SK-MEL-5 (cell line): ENCODE measurements at regions not wholly inside any gene's neighbourhood (a gene's known extent, or its start where the extent isn't known, plus 50 kb on each side); places are given as distances from the start of the nearest gene placed in this dataset.
A peak's percentile ranks its signal among the peaks of the same experiment; 100 is the strongest.
"Not testable (repeated sequence)": the region's sequence is repeated elsewhere in the genome, so short reads cannot be mapped to it uniquely, and the experiment has no call there.

ENCODE experiments used
- DNase-seq: peaks from one replicate; pipeline ENCODE4 v3.0.0-alpha.2; 2016; ENCODE audit warnings: low read depth, low spot score
- in situ Hi-C: cut with HindIII; loops from 2 replicates; pipeline ENCODE4 v1.10.0; 2016; ENCODE audit warnings: low sequenced_read_pairs, high pct_unique_total_duplicates, low pct_unique_long_range_greater_than_20kb

DNA sequence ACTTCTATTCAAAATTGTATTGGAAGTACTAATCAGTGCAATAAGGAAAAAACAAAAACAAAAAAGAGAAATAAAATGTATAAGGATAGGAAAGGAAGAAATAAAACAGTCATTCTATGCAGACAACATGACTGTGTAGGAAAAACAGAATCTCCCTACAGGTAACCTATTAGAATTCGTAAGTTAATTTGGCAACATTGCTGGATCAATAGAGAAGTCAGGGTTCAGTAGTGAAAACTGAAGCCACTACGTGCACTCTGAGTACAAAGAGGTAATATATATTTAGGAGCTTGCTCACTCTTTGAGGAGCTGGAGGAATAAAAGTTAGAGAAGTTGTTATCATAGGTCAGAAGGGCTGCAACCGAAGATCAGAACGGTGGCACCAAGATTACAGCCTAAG lies 84.0 kb upstream of the BMAL1 start:
- in situ Hi-C loops = no loop called here
- DNase-seq = no peak

DNA sequence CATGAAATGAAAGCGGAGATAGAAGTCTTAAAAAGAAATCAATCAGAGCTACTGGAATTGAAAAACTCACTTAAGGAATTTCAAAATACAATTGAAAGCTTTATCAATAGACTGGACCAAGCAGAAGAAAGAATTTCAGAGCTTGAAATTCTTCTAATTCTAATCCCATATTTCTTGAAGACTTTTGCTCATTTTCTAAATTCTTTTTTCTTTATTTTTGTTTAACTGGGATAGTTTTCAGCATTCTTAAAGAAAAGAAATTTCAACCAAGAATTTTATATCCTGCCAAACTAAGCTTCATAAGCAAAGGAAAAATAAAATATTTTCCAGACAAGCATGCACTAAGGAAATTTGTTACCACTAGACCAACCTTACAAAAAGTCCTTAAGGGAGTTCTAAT lies 80.2 kb upstream of the BMAL1 start:
- in situ Hi-C loops, DNase-seq: not testable (repeated sequence)

DNA sequence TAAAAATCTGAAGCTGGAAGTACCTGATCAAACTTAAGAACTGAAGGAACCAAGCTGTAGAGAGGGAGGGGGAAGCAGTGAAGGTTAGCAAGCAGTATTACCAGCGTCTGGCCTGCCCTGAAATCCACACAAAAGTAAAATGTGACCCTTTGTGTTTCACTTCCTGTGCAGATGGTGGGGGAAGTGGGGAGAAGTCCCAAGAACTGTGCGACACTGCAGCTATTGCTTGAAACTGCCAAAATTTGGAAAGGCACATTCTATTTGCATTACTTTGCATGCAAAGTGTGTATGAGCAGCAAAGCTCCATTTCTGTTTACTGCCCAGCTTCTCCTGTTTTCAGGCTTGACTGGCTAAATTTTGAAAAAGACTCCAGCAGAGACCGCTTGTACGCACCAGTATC lies 72.1 kb upstream of the BMAL1 start:
- in situ Hi-C loops = no loop called here
- no peak for DNase-seq

DNA sequence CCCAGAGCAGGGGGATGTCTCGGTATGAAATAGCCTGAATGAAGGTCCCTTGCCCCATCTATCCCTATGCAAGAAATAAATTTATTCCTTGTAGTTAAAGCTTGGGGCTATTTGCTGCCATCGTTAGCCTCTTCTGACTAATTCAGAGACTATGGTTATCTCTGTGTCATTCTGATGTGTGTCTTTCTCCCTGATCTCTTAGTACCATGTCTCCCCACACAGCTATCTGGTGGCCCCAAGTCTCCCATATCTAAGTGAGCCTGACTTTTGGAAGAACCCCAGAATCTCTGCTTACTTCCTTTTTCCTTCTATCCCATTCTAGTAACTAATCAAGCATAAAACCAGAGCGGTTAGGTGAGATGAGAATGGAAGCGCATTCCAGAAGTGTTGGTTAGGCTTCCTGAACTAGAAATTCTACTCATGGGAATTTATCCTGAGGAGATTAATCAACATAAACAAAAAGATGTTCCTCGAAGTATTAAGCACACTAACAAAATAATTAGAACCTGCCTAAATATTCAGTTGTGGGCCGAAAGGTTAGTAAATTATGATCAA lies 71.4 kb upstream of the BMAL1 start:
- no peak for DNase-seq
- in situ Hi-C loops = no loop called here

DNA sequence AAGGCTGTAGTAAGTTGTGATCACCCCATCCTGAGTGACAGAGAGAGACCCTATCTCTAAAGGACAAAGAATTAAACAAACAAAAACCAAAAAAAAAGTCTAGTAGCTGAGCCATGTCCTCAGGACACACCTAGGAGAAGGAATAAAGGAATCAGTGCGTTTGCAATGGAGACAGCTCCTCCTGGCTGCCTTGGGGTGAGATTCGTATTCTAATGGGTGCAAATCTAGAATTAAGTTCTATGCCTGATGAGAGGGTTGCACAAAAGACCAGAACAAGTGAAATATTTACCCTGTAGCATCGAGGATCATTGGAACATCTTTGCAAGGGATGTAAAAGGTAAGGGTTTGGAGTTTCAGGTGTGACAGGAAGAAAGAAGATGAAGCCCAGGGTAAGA lies 70.3 kb upstream of the BMAL1 start:
- in situ Hi-C loops = no loop called here
- DNase-seq = no peak

DNA sequence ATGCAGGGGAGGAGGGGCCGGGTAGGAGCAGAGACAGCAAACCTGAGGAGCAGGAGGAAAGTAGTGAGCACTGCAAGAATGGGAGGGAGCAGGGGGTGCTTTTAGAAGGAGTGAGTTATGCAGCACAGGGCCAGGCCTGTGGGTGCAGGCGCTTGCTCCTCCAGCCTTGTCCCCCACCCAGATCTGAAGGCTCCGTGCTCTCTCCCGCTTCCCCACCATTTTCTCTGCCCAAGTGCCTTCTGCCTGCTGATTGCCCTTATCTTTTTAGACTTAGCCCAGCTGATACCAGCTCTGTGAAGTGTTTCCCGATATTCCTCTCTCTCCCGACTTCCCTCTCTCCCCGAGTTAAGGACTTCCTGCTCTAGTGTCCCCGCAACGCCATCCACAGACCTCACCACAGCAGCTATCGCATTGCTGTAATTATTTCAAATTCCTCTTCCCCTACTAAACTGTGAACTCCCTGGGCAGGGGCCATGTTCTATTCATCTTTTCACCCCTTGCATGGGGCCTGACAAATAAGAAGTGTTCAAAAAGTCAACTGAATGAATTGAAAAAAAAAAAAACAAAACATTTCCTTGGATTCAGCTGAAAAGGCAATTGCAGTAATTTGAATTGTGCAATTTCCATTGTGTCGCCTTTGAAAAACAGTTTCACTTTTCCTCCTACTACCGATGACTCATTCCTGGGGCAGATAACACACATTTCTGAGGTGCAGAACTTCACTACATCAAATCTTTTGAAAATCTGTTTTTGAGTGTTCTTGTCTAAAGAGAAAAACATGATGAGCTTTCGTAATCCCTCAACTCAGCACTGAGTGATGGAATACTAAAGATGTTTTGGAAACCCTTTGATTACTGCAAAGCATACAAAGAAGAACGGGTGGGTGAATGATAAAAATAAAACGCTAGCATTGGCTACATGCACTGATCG lies 69.7 kb upstream of the BMAL1 start:
- no peak for DNase-seq
- in situ Hi-C loops = no loop called here

DNA sequence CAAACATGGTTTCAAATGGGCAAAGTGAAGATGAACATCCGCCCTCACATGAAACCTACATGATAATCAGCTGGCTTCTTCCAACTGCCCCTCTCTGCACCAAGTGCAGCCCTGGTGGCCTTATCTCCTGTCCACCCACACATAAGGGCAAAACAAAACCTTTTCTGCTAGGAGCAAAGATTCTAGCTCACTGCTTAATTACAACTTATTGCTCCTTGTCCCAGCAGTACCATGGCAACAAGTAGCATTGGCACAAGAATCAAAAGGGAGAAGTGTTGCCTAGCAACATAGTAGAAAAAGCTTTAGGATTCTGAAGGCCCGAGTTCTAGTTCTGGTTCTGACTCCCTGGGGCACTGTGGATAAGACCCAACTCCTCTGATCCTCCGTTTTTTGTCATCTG lies 68.7 kb upstream of the BMAL1 start:
- in situ Hi-C loops = no loop called here
- DNase-seq = no peak

DNA sequence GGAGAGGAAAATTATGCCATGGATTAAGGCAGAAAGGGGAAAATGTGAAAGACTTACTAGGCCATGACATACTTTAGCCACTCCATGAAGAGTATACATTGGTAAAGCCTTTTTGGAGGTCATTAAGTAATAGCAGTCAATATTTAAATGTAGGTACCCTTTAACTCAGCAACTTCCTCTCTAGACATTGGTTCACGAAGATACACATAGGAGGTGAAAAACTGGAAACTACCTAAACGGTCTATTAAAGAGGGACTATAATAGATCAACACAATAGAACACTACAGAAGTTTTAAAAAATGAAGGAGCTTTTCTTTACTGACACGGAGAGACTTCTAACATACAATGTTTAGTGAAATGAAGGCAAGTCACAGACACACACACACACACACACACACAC lies 68.2 kb upstream of the BMAL1 start:
- in situ Hi-C loops = no loop called here
- DNase-seq = no peak

DNA sequence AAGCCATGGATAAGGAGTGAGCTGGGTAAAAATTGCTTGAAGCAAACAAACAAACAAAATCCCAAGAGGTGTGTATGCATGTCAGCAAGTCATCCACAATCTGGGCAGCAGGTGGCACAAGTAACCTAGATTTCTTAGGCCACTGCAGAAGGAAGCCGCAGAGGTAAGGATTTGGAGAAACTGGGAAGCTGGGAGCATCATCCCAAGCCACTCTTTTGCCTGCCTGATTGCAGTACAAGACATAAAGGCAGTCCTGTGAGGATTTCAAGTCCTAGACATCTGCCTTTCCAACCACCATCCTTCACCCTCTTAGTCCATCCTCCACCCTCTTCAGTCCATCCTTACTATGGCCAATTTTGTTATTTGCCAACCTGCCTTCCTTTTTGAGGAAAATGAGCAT lies 67.2 kb upstream of the BMAL1 start:
- peak; percentile 80 for DNase-seq
- in situ Hi-C loops = no loop called here

DNA sequence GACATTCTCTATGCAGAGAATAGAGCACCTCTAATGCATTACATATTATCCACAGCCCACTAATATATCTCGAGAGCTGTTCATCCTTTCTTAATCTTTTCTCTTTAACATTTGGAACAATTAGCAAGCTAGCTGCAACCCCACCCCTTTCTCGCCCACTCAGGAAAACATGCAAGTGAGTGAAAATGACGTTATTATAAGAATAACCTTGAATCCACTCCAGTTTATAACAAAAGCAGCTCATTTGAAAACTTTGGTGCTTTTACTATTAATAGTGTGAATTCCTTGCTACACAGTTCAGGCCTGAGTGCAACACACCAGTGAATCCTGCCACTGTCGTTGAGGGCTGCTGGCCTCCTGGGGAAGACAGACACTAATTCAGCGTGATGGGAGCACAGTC lies 63.3 kb upstream of the BMAL1 start:
- in situ Hi-C loops = no loop called here
- DNase-seq = no peak

DNA sequence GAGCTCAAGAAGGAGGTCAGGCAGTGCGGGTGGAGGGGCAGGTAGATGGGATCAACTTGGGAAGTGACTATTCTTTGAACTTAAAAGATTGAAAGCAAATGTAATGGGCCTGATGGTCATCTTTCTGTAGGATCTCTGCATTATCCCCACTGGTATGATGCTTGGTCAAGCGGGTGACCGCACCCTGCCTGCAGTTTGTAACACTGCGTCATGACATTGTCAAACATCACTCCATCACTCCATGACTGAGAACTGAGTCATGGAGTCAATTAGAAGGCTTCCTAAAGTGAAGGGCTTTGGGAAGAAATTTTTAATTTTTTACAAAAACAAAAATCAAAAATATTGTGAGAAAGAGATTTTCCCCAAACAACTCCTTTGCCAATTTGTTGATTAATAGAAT lies 62.4 kb upstream of the BMAL1 start:
- DNase-seq = no peak
- in situ Hi-C loops = no loop called here

DNA sequence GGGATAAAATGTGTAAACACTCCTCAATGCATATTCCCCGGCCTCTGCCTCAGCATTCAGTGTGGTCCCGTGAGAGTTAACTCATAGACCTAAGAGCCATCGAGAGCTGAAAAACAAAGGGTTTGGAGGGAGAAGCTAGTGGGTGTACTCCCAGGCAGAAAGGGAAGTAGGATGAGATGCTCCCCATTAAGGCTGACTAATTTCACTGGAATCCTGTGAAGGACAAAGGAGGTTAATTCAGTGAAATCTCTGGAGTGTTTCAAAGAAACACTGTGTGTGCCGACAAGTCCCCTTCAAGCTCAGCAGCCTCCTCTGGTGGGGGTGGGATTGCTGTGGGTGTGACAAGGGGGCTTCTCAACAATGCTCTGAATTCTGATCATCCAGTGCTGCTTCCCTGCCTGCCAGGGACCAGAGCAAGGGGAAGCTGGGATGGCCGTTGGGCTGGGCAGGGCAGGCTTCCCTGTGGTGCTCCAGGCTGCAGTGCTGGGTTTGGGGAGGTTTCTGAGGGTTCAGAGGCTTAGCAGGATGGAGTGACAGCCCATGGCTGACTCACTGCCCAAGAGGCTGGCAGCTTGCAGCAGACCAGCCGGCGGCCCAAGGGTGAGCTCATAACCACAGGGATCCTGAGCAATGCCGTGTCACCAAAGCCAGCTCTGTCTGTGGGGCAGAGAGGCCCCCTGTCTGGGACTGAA lies 61.4 kb upstream of the BMAL1 start:
- in situ Hi-C loops = no loop called here
- peak; percentile 56 for DNase-seq

DNA sequence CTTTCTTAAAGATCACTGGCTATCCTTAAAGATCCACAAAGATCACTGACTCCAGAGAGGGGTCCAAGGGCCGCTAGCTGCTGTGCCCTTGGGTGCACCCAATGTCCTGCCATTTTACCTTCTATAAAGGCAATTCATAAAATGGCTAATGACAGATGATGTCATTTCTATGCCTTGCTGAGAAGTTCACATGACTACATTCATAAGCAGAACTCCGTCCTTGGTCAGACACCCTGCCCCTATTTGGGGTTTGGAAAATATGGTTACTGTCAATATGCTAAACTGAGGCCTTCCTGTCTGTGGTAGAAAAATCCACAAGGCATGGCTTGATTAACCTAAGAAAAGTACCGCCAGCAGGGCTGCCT lies 60.9 kb upstream of the BMAL1 start:
- DNase-seq = no peak
- in situ Hi-C loops = no loop called here

DNA sequence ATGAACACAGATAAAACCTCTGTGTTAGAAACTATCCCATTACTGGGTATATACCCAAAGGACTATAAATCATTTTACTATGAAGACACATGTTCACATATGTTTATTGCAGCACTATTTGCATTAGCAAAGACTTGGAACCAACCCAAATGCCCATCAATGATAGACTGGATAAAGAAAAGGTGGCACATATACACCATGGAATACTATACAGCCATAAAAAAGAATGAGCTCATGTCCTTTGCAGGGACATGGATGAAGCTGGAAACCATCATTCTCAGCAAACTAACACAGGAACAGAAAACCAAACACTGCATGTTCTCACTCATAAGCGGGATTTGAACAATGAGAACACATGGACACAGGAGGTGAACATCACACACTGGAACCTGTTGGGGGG lies 58.9 kb upstream of the BMAL1 start:
- in situ Hi-C loops = not testable (repeated sequence)

DNA sequence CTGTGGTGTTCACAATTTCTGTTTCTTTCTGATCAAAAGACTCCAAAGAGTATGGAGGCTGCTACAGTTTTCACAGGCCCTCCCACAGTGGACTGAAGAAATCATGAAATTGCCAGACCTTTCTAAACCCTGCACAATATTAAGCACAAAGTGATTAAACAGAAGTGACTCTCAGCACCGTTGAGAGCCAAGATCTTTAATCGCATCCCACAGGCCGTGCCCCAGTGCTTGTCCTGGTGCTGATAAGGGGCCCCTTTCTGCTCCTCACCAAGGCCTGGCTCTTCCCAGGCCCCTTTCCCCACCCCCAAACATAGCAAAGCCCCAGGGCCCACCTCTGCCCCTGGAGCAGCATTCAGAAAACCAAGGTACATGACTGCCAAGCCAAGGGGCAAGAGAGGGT lies 57.4 kb upstream of the BMAL1 start:
- in situ Hi-C loops = no loop called here
- no peak for DNase-seq

More for the DNA sequence above, 58.9 kb upstream of the BMAL1 start:
- DNase-seq = not testable (repeated sequence)

DNA sequence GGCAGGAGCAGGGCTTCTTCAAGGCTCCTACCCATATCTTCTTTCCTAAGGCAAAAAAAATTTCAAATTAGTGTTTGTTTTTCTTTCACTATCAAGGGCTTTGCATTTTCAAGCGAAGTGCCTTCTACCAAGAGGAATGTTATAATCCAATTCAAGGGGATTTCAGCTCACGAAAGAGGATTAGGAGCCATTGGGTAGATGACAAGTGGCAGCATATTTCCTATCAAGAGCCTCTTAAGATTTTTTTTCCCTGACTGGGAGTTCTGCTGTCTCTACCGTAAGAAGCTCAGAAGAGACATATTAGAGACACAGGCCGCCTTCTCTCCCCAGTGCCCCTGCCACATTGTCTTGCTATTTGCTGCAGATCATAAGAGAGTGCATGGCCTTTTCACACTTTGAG lies 55.9 kb upstream of the BMAL1 start:
- DNase-seq = no peak
- in situ Hi-C loops = no loop called here

DNA sequence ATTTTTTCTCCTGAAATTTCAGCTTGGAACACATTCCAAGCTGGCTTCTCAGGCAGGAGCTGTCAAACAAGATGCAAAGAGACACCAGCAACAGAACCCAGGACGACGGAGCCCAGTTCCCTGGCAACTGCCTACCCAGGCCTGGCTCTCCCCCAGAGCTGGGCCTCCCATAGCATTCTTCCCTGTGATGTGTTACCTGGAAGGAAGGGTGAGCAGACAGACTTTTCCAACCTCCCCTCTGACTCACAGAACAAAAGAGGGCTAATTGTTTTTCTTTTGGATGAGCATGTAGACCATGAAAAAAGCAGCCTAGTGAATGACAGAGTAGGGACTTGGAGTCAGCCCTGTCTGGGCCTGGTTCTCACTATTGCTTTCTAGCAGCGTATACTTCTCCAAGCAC lies 55.3 kb upstream of the BMAL1 start:
- in situ Hi-C loops = no loop called here
- DNase-seq = no peak

DNA sequence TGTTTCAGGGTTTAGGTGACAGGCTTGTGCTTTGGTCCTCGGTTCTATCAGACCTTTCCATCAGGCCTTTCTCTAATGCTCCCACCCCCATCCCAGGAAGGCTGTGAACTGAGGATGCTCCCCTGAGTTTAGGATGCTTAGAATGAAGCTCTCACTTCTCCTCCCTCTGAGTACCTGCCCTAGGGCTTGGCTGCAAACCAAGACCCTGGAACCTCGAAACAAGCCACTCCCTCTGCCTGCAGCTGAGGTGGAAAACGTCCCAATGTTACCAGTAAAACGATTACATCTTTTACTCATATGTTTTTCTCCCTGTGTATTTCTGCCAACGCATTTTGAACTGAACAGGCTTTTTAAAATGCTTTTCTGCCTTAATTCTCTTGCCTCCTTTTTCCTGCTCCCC lies 54.5 kb upstream of the BMAL1 start:
- DNase-seq = no peak
- in situ Hi-C loops = no loop called here

DNA sequence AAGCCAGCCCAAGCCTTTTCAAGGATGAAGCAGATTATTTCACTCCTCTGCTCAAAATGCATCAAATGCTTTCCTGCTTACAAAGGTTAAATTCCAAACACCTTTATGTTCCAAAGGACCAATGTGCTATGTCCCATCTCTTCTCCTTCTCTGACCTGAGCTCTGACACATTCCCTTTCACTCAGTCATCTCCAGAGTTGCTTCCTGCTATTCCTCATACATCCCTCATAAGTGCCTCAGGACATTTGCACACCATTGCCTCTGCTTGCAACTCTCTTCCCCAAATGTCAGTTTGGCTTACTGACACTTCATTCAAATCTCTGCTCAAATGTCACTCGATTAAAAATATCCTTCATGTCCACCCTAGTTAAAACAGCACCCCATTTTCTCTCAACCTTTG lies 53.3 kb upstream of the BMAL1 start:
- in situ Hi-C loops = no loop called here
- no peak for DNase-seq
